BJ (cell line): ENCODE measurements at regions not wholly inside any gene's neighbourhood (a gene's known extent, or its start where the extent isn't known, plus 50 kb on each side); places are given as distances from the start of the nearest gene placed in this dataset.

Experiments used
- CTCF ChIA-PET: fragments of 350-600 bp; formaldehyde crosslinking; extraction: SDS; loops from one replicate; lab custom pipeline; 2021; ENCODE audit warnings: antibody characterized with exemption, inconsistent platforms; lab: Yijun Ruan, JAX
- POLR2A ChIA-PET: fragments of 300-600 bp; sonication (Branson Sonifier 250); formaldehyde crosslinking; extraction: SDS; loops from one replicate; lab custom pipeline; 2021; ENCODE audit warnings: antibody characterized with exemption; lab: Charles Lee
- DNase-seq: peaks from one replicate; pipeline ENCODE4 v3.0.0-alpha.2; 2011; ENCODE audit warnings: low read depth
- H3K27me3 ChIP-seq: 2 replicates; pipeline ENCODE4 v1.6.0; 2011; ENCODE audit warnings: low read length; ENCODE audit not compliant: control insufficient read depth, insufficient read depth
- H3K36me3 ChIP-seq: 2 replicates; pipeline ENCODE4 v1.5.1; 2011; ENCODE audit warnings: low read length; ENCODE audit not compliant: control insufficient read depth, insufficient read depth
- H3K4me3 ChIP-seq: 2 replicates; pipeline ENCODE4 v1.5.1; 2011; ENCODE audit warnings: low read depth, mild to moderate bottlenecking, control low read depth, low read length
- CTCF ChIP-seq: IDR thresholded peaks from 2 replicates; pipeline ENCODE4 v1.5.1; 2011; ENCODE audit warnings: low read depth, mild to moderate bottlenecking, control low read depth, inconsistent platforms, low read length, moderate library complexity; ENCODE audit not compliant: insufficient read depth

- DNase-seq, result no peak
- H3K27me3 ChIP-seq, result no peaks in the 10 kb centered on the region
- TF ChIP-seq CTCF, result no peak
- POLR2A ChIA-PET, result no interaction called here
- no peaks in the 10 kb centered on the region for H3K36me3 ChIP-seq
- CTCF ChIA-PET, result interaction anchor here (0.8 kb wide), 2 partner anchors 20 kb away, joined by 3 read pairs; no protein-coding TSS in a partner anchor
- no peak overlapping the region for H3K4me3 ChIP-seq
These were observed 51.4 kb upstream of the NPVF start for GRCh38 chr7:25279705-25280104.

GRCh38 chr7:25280181-25280580, 51.9 kb upstream of the NPVF start:
- POLR2A ChIA-PET, result no interaction called here
- Histone ChIP-seq H3K36me3 (no peaks in the 10 kb centered on the region), H3K27me3 (no peaks in the 10 kb centered on the region), H3K4me3 (no peak overlapping the region)
- CTCF ChIA-PET, result no interaction called here
- TF ChIP-seq CTCF, result no peak
- no peak for DNase-seq

- Histone ChIP-seq H3K4me3 (no peak overlapping the region), H3K27me3 (no peaks in the 10 kb centered on the region), H3K36me3 (no peaks in the 10 kb centered on the region)
- CTCF ChIA-PET, result interaction anchor here (1.6 kb wide), 1 partner anchor 14 kb away, joined by 3 read pairs; no protein-coding TSS in a partner anchor
- no peak for TF ChIP-seq CTCF
- no peak for DNase-seq
- POLR2A ChIA-PET, result no interaction called here
These were observed 53.9 kb upstream of the NPVF start for GRCh38 chr7:25282194-25282593.

- POLR2A ChIA-PET, result no interaction called here
- CTCF ChIA-PET, result interaction anchor here (2.3 kb wide), 1 partner anchor 26 kb away, joined by 8 read pairs; no protein-coding TSS in a partner anchor
These were observed 58.5 kb upstream of the NPVF start for GRCh38 chr7:25286756-25287155.

GRCh38 chr7:25287291-25287690, 59.0 kb upstream of the NPVF start:
- no peak for DNase-seq
- ChIA-PET CTCF (interaction anchor here (2.3 kb wide), 1 partner anchor 27 kb away, joined by 8 read pairs; no protein-coding TSS in a partner anchor), POLR2A (no interaction called here)
- no peak for TF ChIP-seq CTCF
- Histone ChIP-seq H3K36me3 (no peaks in the 10 kb centered on the region), H3K4me3 (no peak overlapping the region), H3K27me3 (no peaks in the 10 kb centered on the region)

More at GRCh38 chr7:25286756-25287155, 58.5 kb upstream of the NPVF start:
- Histone ChIP-seq H3K36me3 (no peaks in the 10 kb centered on the region), H3K27me3 (no peaks in the 10 kb centered on the region), H3K4me3 (no peak overlapping the region)
- DNase-seq, result no peak
- TF ChIP-seq CTCF, result no peak
